OCI-LY7 (cell line): ENCODE measurements at regions not wholly inside any gene's neighbourhood (a gene's known extent, or its start where the extent isn't known, plus 50 kb on each side); places are given as distances from the start of the nearest gene placed in this dataset.

Source experiments
- BruUV-seq: library from RNA; stranded (reverse); fragments of 400-500 nt; replicated peaks from 2 replicates; lab custom pipeline; 2021; lab: Mats Ljungman, UMichigan
- CTCF ChIA-PET: fragments of 300-600 bp; sonication (Branson Sonifier 250); formaldehyde crosslinking; loops from one replicate; lab custom pipeline; 2022; ENCODE audit warnings: antibody characterized with exemption; ENCODE audit not compliant: unreplicated experiment; lab: Charles Lee
- POLR2A ChIA-PET: fragments of 300-600 bp; sonication (Branson Sonifier 250); formaldehyde crosslinking; loops from one replicate; lab custom pipeline; 2022; ENCODE audit warnings: antibody characterized with exemption; lab: Charles Lee
- DNase-seq: peaks from one replicate; pipeline ENCODE4 v3.0.0-alpha.2; 2015; ENCODE audit warnings: low spot score
- H2AFZ ChIP-seq: fragments of 200-600 bp; sonication (generic), shearing (Covaris generic); 2 replicates; pipeline ENCODE4 v1.6.1; 2014; ENCODE audit warnings: mild to moderate bottlenecking, antibody characterized with exemption, low read length, moderate library complexity
- H3K27ac ChIP-seq: fragments of 200-600 bp; sonication (generic); 2 replicates; pipeline ENCODE4 v1.5.1; 2014; ENCODE audit warnings: mixed run types, low read depth, mild to moderate bottlenecking, moderate library complexity, low read length, inconsistent platforms; ENCODE audit not compliant: poor library complexity, severe bottlenecking
- H3K36me3 ChIP-seq: fragments of 200-600 bp; sonication (generic); 2 replicates; pipeline ENCODE4 v1.6.1; 2014; ENCODE audit warnings: mild to moderate bottlenecking, antibody characterized with exemption, low read length, moderate library complexity, mixed read lengths; ENCODE audit not compliant: insufficient read depth
- H3K4me1 ChIP-seq: fragments of 200-600 bp; sonication (generic); 2 replicates; pipeline ENCODE4 v1.5.1; 2014; ENCODE audit warnings: mild to moderate bottlenecking, low read length; ENCODE audit not compliant: insufficient read depth, poor library complexity, severe bottlenecking
- H3K4me2 ChIP-seq: fragments of 200-600 bp; sonication (generic); 2 replicates; pipeline ENCODE4 v1.6.1; 2014; ENCODE audit warnings: mild to moderate bottlenecking, low read length
- H3K4me3 ChIP-seq: fragments of 200-600 bp; sonication (generic); 2 replicates; pipeline ENCODE4 v1.5.1; 2014; ENCODE audit warnings: mild to moderate bottlenecking, low read depth, low read length; ENCODE audit not compliant: poor library complexity, severe bottlenecking
- H3K79me2 ChIP-seq: fragments of 200-600 bp; sonication (generic); 2 replicates; pipeline ENCODE4 v1.6.1; 2016; ENCODE audit warnings: low read depth, mild to moderate bottlenecking, low read length, moderate library complexity, mixed read lengths; ENCODE audit not compliant: insufficient read depth
- H3K9me2 ChIP-seq: fragments of 200-600 bp; sonication (generic); 2 replicates; pipeline ENCODE4 v1.6.1; 2016; ENCODE audit warnings: mild to moderate bottlenecking, low read length, mixed read lengths; ENCODE audit not compliant: insufficient read depth
- H3K9me3 ChIP-seq: fragments of 200-600 bp; sonication (generic); 2 replicates; pipeline ENCODE4 v1.6.1; 2014; ENCODE audit warnings: mild to moderate bottlenecking, mixed run types, low read length, mixed read lengths
- H4K20me1 ChIP-seq: fragments of 200-600 bp; sonication (generic); 2 replicates; pipeline ENCODE4 v1.6.1; 2014; ENCODE audit warnings: mild to moderate bottlenecking, antibody characterized with exemption, low read length, moderate library complexity, mixed read lengths; ENCODE audit not compliant: insufficient read depth
- EZH2phosphoT487 ChIP-seq: fragments of 200-600 bp; sonication (generic); IDR thresholded peaks from 2 replicates; pipeline ENCODE4 v1.6.1; 2018; ENCODE audit warnings: low read depth, borderline replicate concordance, mild to moderate bottlenecking, mixed run types, antibody characterized with exemption, low read length, moderate library complexity, mixed read lengths
- intact Hi-C: fragments of 100-400 bp; cut with micrococcal nuclease; formaldehyde crosslinking; loops from one replicate; pipeline ENCODE4 v1.10.0; 2022; ENCODE audit not compliant: unreplicated experiment
- TF ChIP-seq, protein P1 (sequence below): fragments of 200-600 bp; sonication (generic); conservative IDR thresholded peaks from 2 replicates; pipeline ENCODE4 v1.5.1; 2014; ENCODE audit warnings: mild to moderate bottlenecking, antibody characterized with exemption, low read length, moderate library complexity, mixed read lengths

DNA sequence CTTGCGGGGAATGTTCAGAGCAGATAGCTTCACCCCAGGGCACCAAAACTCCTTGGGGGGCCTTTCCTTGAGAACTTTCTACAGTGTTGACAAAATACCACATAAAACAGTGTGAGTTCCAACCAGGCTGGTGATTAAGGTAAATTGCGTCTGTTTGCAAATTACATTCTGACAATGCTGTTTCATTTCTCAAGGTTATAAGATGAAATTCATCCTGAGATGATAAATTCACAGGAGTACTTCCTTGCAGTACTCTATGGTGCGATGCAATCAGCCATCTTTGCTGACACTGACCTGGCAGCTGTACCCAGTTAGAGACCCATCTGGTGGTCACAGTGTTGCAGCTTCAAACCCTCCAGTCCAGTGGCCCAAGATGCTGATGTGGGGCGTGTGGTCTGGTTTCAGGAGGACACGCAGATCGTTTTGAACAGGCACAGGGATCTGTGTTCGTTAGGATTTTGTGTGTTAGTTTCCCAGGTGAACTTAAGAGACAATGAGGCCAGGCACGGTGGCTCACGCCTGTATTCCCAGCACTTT, 99.5 kb upstream of the SLC66A3 start:
- ChIA-PET POLR2A (interaction anchor here (1.0 kb wide), 1 partner anchor 23 kb away, joined by 3 read pairs; no protein-coding TSS in a partner anchor), CTCF (no interaction called here)
- H3K9me3 ChIP-seq: no peaks in the 10 kb centered on the region
- no peak for DNase-seq
- H3K27ac ChIP-seq: no peak overlapping the region
- no peaks in the 10 kb centered on the region for H3K4me1 ChIP-seq
- H3K4me3 ChIP-seq: no peak overlapping the region
- H2AFZ ChIP-seq: no peak overlapping the region
- intact Hi-C loops: no loop called here
- no peak overlapping the region for H3K4me2 ChIP-seq
- no peaks in the 10 kb centered on the region for H3K79me2 ChIP-seq
- H3K9me2 ChIP-seq: no peaks in the 10 kb centered on the region
- no peaks in the 10 kb centered on the region for H4K20me1 ChIP-seq
- H3K36me3 ChIP-seq: no peaks in the 10 kb centered on the region
- TF ChIP-seq, protein P1, sequence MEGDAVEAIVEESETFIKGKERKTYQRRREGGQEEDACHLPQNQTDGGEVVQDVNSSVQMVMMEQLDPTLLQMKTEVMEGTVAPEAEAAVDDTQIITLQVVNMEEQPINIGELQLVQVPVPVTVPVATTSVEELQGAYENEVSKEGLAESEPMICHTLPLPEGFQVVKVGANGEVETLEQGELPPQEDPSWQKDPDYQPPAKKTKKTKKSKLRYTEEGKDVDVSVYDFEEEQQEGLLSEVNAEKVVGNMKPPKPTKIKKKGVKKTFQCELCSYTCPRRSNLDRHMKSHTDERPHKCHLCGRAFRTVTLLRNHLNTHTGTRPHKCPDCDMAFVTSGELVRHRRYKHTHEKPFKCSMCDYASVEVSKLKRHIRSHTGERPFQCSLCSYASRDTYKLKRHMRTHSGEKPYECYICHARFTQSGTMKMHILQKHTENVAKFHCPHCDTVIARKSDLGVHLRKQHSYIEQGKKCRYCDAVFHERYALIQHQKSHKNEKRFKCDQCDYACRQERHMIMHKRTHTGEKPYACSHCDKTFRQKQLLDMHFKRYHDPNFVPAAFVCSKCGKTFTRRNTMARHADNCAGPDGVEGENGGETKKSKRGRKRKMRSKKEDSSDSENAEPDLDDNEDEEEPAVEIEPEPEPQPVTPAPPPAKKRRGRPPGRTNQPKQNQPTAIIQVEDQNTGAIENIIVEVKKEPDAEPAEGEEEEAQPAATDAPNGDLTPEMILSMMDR: no peak
- no peak for TF ChIP-seq EZH2phosphoT487
- BruUV-seq: no TSS peak

DNA sequence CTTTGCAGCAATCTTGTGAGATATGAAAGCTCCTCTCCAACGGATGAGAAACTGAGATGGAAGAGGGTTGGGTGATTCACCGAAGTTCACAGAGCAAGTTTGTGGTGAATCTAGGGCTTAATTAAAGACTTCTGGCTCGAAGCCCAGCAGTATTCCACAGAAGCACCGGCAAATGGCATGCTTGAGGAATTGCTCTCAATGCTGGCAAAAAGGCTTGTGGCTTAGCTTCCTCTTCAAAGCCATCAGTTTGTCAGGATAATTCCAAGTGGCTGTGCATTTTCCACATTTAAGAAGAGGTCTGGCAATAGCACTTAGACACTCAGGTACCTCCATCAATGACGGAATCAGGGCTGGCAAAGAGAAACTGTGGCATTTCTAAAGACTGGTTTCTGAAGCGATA, 98.7 kb upstream of the SLC66A3 start:
- Histone ChIP-seq H2AFZ (no peak overlapping the region), H3K4me2 (no peak overlapping the region), H3K4me3 (no peak overlapping the region), H3K4me1 (no peaks in the 10 kb centered on the region), H3K27ac (no peak overlapping the region), H4K20me1 (no peaks in the 10 kb centered on the region), H3K9me2 (no peaks in the 10 kb centered on the region), H3K9me3 (peaks cover 3% of the 10 kb centered on the region; the same call in 1 of the 2 replicates), H3K36me3 (no peaks in the 10 kb centered on the region), H3K79me2 (no peaks in the 10 kb centered on the region)
- ChIA-PET CTCF (no interaction called here), POLR2A (interaction anchor here (0.7 to 1.0 kb wide), 2 partner anchors 22 to 1627 kb away, joined by 3 to 4 read pairs; no protein-coding TSS in a partner anchor)
- intact Hi-C loops: no loop called here
- no peak for DNase-seq
- TF ChIP-seq, protein P1: no peak
- TF ChIP-seq EZH2phosphoT487: no peak
- no TSS peak for BruUV-seq

DNA sequence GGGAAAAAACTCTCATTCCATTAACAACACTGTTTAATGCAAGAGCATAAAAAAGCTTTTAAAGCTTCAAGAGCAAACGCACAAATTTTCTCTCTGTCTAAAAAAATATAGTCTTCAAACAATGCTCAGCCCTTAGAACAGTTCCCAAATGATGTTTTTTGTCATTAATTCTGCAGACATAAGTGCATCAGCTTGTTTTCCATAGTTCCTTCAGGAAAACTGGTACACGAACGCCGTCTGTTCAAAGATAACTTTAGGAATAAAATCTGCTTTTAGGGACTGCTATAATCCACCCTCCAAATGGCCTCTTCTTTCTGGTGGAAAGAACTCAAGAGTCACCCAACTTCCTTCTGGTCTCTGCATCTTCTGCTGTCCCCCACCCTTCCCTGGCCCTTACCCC, 98.2 kb upstream of the SLC66A3 start:
- no peak overlapping the region for H3K4me3 ChIP-seq
- no peaks in the 10 kb centered on the region for H4K20me1 ChIP-seq
- BruUV-seq: no TSS peak
- no peaks in the 10 kb centered on the region for H3K79me2 ChIP-seq
- intact Hi-C loops: no loop called here
- no peak overlapping the region for H2AFZ ChIP-seq
- no peak for DNase-seq
- H3K9me2 ChIP-seq: no peaks in the 10 kb centered on the region
- TF ChIP-seq, protein P1: no peak
- no peak for TF ChIP-seq EZH2phosphoT487
- no peak overlapping the region for H3K27ac ChIP-seq
- no peak overlapping the region for H3K4me2 ChIP-seq
- peaks cover 7% of the 10 kb centered on the region; the same call in 1 of the 2 replicates for H3K9me3 ChIP-seq
- POLR2A ChIA-PET: interaction anchor here (0.7 to 1.0 kb wide), 2 partner anchors 22 to 1627 kb away, joined by 3 to 4 read pairs; no protein-coding TSS in a partner anchor
- no peaks in the 10 kb centered on the region for H3K36me3 ChIP-seq
- H3K4me1 ChIP-seq: no peaks in the 10 kb centered on the region
- CTCF ChIA-PET: no interaction called here
